ENCODE measurements at regions not wholly inside any gene's neighbourhood (a gene's known extent, or its start where the extent isn't known, plus 50 kb on each side); places are given as distances from the start of the nearest gene placed in this dataset.

- TF ChIP-seq POLR2A (IDR thresholded peaks at IDR 0.05) (no peak), CTCF (IDR thresholded peaks at IDR 0.05) (no peak)
Measured at GRCh38 chr11:134561331-134561720, 149.3 kb upstream of the B3GAT1 start.

All from thyroid gland (tissue), 4 donors.